ENCODE measurements at regions not wholly inside any gene's neighbourhood (a gene's known extent, or its start where the extent isn't known, plus 50 kb on each side); places are given as distances from the start of the nearest gene placed in this dataset.

DNA sequence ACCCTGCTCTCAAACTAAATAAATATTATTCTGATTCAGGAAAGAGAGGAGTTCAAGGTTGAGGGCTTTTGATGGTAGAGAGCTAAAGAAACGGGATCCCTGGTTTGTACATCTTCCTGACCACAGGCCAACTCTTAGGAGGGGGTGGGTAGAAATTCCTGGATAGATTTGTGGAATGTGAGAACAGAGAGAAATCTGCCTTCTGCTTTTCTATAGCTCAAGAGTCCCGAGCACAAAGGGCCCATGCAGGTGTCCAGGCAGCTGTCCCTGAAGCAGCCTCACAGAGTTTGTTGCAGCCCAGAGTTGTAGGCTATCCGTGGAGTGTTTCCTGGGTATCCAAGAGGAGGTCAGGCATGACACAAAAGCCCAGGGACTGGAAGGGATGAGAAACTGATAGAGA lies 198.6 kb downstream of the BCAT1 start:
- CTCF ChIA-PET: interaction anchor here (0.8 kb wide), 1 partner anchor 28 kb away, joined by 3 read pairs; no protein-coding TSS in a partner anchor
- TF ChIP-seq EHF (CRISPR knock-in tag; IDR thresholded peaks at IDR 0.05) (no peak), EHMT2 (IDR thresholded peaks at IDR 0.05; ENCODE audit: low read depth) (no peak), PHF8 (IDR thresholded peaks at IDR 0.05; ENCODE audit: borderline replicate concordance, low read depth) (no peak), TFCP2L1 (CRISPR knock-in tag; IDR thresholded peaks at IDR 0.05) (no peak), RCOR1 (IDR thresholded peaks at IDR 0.05; ENCODE audit: low read depth, low read length) (no peak), GATA3 (IDR thresholded peaks at IDR 0.05; ENCODE audit: borderline replicate concordance) (no peak), CBX2 (IDR thresholded peaks at IDR 0.05; ENCODE audit: borderline replicate concordance, low read depth) (no peak), RFX5 (IDR thresholded peaks at IDR 0.05) (no peak), MAFK (IDR thresholded peaks at IDR 0.05; ENCODE audit: partially characterized antibody) (no peak), CBX8 (IDR thresholded peaks at IDR 0.05) (no peak), FOSB (CRISPR knock-in tag; IDR thresholded peaks at IDR 0.05) (no peak), HEYL (CRISPR knock-in tag; IDR thresholded peaks at IDR 0.05) (no peak), ZSCAN20 (CRISPR knock-in tag; IDR thresholded peaks at IDR 0.05) (no peak), ESRRA (IDR thresholded peaks at IDR 0.05; ENCODE audit: borderline replicate concordance, low read length) (no peak), BHLHE40 (IDR thresholded peaks at IDR 0.05; ENCODE audit: low read depth, low read length) (no peak)
- TF ChIP-seq, protein P1, sequence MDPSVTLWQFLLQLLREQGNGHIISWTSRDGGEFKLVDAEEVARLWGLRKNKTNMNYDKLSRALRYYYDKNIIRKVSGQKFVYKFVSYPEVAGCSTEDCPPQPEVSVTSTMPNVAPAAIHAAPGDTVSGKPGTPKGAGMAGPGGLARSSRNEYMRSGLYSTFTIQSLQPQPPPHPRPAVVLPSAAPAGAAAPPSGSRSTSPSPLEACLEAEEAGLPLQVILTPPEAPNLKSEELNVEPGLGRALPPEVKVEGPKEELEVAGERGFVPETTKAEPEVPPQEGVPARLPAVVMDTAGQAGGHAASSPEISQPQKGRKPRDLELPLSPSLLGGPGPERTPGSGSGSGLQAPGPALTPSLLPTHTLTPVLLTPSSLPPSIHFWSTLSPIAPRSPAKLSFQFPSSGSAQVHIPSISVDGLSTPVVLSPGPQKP (IDR thresholded peaks at IDR 0.05; ENCODE audit: low read depth, low read length): no peak
- TF ChIP-seq, protein P2, sequence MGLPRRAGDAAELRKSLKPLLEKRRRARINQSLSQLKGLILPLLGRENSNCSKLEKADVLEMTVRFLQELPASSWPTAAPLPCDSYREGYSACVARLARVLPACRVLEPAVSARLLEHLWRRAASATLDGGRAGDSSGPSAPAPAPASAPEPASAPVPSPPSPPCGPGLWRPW (IDR thresholded peaks at IDR 0.05): no peak
- TF ChIP-seq, protein P3, sequence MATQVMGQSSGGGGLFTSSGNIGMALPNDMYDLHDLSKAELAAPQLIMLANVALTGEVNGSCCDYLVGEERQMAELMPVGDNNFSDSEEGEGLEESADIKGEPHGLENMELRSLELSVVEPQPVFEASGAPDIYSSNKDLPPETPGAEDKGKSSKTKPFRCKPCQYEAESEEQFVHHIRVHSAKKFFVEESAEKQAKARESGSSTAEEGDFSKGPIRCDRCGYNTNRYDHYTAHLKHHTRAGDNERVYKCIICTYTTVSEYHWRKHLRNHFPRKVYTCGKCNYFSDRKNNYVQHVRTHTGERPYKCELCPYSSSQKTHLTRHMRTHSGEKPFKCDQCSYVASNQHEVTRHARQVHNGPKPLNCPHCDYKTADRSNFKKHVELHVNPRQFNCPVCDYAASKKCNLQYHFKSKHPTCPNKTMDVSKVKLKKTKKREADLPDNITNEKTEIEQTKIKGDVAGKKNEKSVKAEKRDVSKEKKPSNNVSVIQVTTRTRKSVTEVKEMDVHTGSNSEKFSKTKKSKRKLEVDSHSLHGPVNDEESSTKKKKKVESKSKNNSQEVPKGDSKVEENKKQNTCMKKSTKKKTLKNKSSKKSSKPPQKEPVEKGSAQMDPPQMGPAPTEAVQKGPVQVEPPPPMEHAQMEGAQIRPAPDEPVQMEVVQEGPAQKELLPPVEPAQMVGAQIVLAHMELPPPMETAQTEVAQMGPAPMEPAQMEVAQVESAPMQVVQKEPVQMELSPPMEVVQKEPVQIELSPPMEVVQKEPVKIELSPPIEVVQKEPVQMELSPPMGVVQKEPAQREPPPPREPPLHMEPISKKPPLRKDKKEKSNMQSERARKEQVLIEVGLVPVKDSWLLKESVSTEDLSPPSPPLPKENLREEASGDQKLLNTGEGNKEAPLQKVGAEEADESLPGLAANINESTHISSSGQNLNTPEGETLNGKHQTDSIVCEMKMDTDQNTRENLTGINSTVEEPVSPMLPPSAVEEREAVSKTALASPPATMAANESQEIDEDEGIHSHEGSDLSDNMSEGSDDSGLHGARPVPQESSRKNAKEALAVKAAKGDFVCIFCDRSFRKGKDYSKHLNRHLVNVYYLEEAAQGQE (IDR thresholded peaks at IDR 0.05): no peak
- TF ChIP-seq, protein P4, sequence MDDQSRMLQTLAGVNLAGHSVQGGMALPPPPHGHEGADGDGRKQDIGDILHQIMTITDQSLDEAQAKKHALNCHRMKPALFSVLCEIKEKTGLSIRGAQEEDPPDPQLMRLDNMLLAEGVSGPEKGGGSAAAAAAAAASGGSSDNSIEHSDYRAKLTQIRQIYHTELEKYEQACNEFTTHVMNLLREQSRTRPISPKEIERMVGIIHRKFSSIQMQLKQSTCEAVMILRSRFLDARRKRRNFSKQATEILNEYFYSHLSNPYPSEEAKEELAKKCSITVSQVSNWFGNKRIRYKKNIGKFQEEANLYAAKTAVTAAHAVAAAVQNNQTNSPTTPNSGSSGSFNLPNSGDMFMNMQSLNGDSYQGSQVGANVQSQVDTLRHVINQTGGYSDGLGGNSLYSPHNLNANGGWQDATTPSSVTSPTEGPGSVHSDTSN (IDR thresholded peaks at IDR 0.05): no peak
- ATAC-seq (no peak), FAIRE-seq (no peak), DNase-seq (ENCODE audit: low read depth in 1 of 2, low spot score in 1 of 2) (no peak)
- WGBS (ENCODE audit: missing lambda C conversion rate): 14% methylated on average over 3 of the region's 3 CpGs
- no peak overlapping the region for H3K4me3 ChIP-seq
- H3K27ac ChIP-seq: no peak overlapping the region
- POLR2A ChIA-PET: no interaction called here
- H3K4me2 ChIP-seq: no peak overlapping the region
- H3K4me1 ChIP-seq: no peaks in the 10 kb centered on the region
- H3K9me3 ChIP-seq: no peaks in the 10 kb centered on the region

DNA sequence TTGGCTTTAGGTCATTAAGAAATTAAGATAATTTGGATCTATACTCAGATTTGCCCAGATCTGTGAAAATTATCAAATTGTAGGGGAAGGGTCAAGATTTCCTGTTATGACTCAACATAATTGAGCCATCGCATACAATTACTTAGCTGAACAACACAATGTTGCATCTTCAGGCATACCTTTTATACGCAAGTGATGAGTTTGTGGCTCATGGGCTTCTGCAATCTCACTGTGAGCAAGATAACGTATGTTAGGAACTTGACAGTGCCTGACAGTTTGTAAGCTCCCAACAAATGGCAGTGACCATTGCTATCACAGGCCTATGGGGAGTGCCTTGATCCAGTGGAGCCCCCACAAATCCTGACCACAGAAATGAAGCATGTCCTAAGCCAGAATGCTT lies 199.7 kb downstream of the BCAT1 start:
- WGBS (ENCODE audit: missing lambda C conversion rate): 56% methylated on average over 3 of the region's 3 CpGs
- Histone ChIP-seq H3K9me3 (no peaks in the 10 kb centered on the region), H3K4me1 (no peaks in the 10 kb centered on the region), H3K4me2 (no peak overlapping the region), H3K27ac (no peak overlapping the region), H3K4me3 (no peak overlapping the region)
- FAIRE-seq (no peak), DNase-seq (ENCODE audit: low read depth in 1 of 2, low spot score in 1 of 2) (no peak), ATAC-seq (no peak)
- CTCF ChIA-PET: interaction anchor here (0.9 kb wide), 1 partner anchor 24 kb away, joined by 3 read pairs; no protein-coding TSS in a partner anchor
- TF ChIP-seq, protein P5, sequence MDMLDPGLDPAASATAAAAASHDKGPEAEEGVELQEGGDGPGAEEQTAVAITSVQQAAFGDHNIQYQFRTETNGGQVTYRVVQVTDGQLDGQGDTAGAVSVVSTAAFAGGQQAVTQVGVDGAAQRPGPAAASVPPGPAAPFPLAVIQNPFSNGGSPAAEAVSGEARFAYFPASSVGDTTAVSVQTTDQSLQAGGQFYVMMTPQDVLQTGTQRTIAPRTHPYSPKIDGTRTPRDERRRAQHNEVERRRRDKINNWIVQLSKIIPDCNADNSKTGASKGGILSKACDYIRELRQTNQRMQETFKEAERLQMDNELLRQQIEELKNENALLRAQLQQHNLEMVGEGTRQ (IDR thresholded peaks at IDR 0.05): no peak
- TF ChIP-seq TP53 (CRISPR knock-in tag; IDR thresholded peaks at IDR 0.05) (no peak), RAD21 (conservative IDR thresholded peaks at IDR 0.05 in 1 of 2, IDR thresholded peaks at IDR 0.05 in 1 of 2) (no peak), MYC (IDR thresholded peaks at IDR 0.05; ENCODE audit: borderline replicate concordance, low read length) (no peak), GATA3 (IDR thresholded peaks at IDR 0.05; ENCODE audit: borderline replicate concordance) (no peak), FOXS1 (CRISPR knock-in tag; IDR thresholded peaks at IDR 0.05) (no peak), JUN (IDR thresholded peaks at IDR 0.05) (no peak), KDM1A (IDR thresholded peaks at IDR 0.05; ENCODE audit: low read depth) (no peak), NFE2L2 (conservative IDR thresholded peaks at IDR 0.05; ENCODE audit: low read length) (no peak), ZNF302 (CRISPR knock-in tag; IDR thresholded peaks at IDR 0.05) (no peak)
- POLR2A ChIA-PET: no interaction called here
